PC-3 (cell line): ENCODE measurements at regions not wholly inside any gene's neighbourhood (a gene's known extent, or its start where the extent isn't known, plus 50 kb on each side); places are given as distances from the start of the nearest gene placed in this dataset.

Experiments
- ATAC-seq: fragments of 200-7000 bp; cut with Tn5 transposase; 2 replicates; pipeline ENCODE4 v1.9.1; 2020; ENCODE audit warnings: mild to moderate bottlenecking, moderate library complexity
- BruUV-seq: library from RNA; stranded (reverse); fragments of 400-500 nt; replicated peaks from 2 replicates; lab custom pipeline; 2021; lab: Mats Ljungman, UMichigan
- CTCF ChIA-PET: fragments of 300-600 bp; sonication (Branson Sonifier 250); formaldehyde crosslinking; loops from one replicate; lab custom pipeline; 2022; ENCODE audit warnings: antibody characterized with exemption; lab: Charles Lee
- POLR2A ChIA-PET: fragments of 300-600 bp; sonication (Branson Sonifier 250); formaldehyde crosslinking; loops from one replicate; lab custom pipeline; 2022; ENCODE audit warnings: antibody characterized with exemption; ENCODE audit not compliant: unreplicated experiment; lab: Charles Lee
- DNase-seq: peaks from one replicate; pipeline ENCODE4 v3.0.0-alpha.2; 2015
- H2AFZ ChIP-seq: fragments of 300-600 bp; sonication (generic); 2 replicates; pipeline ENCODE4 v1.6.0; 2016; ENCODE audit warnings: antibody characterized with exemption, low read length
- H3F3A ChIP-seq: fragments of 300-600 bp; sonication (generic); one replicate; pipeline ENCODE4 v1.6.0; 2017; ENCODE audit warnings: antibody characterized with exemption, low read length, control low read depth, mild to moderate bottlenecking; ENCODE audit not compliant: unreplicated experiment
- H3K27ac ChIP-seq: fragments of 300-600 bp; sonication (generic); 2 replicates; pipeline ENCODE4 v1.5.1; 2016; ENCODE audit warnings: mild to moderate bottlenecking, low read length
- H3K27me3 ChIP-seq: fragments of 300-600 bp; sonication (generic); 2 replicates; pipeline ENCODE4 v1.6.1; 2016; ENCODE audit warnings: low read length, mixed read lengths
- H3K36me3 ChIP-seq: fragments of 300-600 bp; sonication (generic); 2 replicates; pipeline ENCODE4 v1.6.1; 2016; ENCODE audit warnings: low read depth, mixed run types, low read length, mixed read lengths
- H3K4me1 ChIP-seq: fragments of 300-600 bp; sonication (generic); 2 replicates; pipeline ENCODE4 v1.5.1; 2016; ENCODE audit warnings: low read length; ENCODE audit not compliant: insufficient read depth
- H3K4me2 ChIP-seq: fragments of 300-600 bp; sonication (generic); 2 replicates; pipeline ENCODE4 v1.6.0; 2016; ENCODE audit warnings: low read length
- H3K4me3 ChIP-seq: fragments of 300-600 bp; sonication (generic); 2 replicates; pipeline ENCODE4 v1.5.1; 2016; ENCODE audit warnings: mild to moderate bottlenecking, low read length, mixed read lengths
- H3K79me2 ChIP-seq: fragments of 300-600 bp; sonication (generic); 2 replicates; pipeline ENCODE4 v1.6.1; 2017; ENCODE audit warnings: low read length, mixed read lengths
- H3K9ac ChIP-seq: fragments of 300-600 bp; sonication (generic); 2 replicates; pipeline ENCODE4 v1.6.0; 2016; ENCODE audit warnings: mild to moderate bottlenecking, low read length
- H3K9me2 ChIP-seq: fragments of 300-600 bp; sonication (generic); replicated peaks from 2 replicates; pipeline ENCODE4 v1.6.1; 2016; ENCODE audit warnings: mixed run types, low read length, mixed read lengths
- H3K9me3 ChIP-seq: fragments of 300-600 bp; sonication (generic); 2 replicates; pipeline ENCODE4 v1.6.1; 2016; ENCODE audit warnings: low read length, mixed read lengths
- H4K20me1 ChIP-seq: fragments of 300-600 bp; sonication (generic); 2 replicates; pipeline ENCODE4 v1.6.1; 2016; ENCODE audit warnings: low read length, mixed read lengths
- CTCF ChIP-seq: fragments of 300-600 bp; sonication (generic); conservative IDR thresholded peaks from 2 replicates; pipeline ENCODE4 v1.5.1; 2017; ENCODE audit warnings: antibody characterized with exemption, low read depth, mild to moderate bottlenecking, low read length
- EZH2 ChIP-seq: fragments of 300-600 bp; sonication (generic); IDR thresholded peaks from one replicate; pipeline ENCODE4 v1.6.1; 2017; ENCODE audit warnings: antibody characterized with exemption, mild to moderate bottlenecking, low read length; ENCODE audit not compliant: unreplicated experiment
- EZH2phosphoT487 ChIP-seq: fragments of 300-600 bp; sonication (generic); IDR thresholded peaks from 2 replicates; pipeline ENCODE4 v1.6.1; 2018; ENCODE audit warnings: mild to moderate bottlenecking, antibody characterized with exemption, low read length, borderline replicate concordance
- intact Hi-C: fragments of 100-400 bp; cut with micrococcal nuclease; formaldehyde crosslinking; loops from 2 replicates; pipeline ENCODE4 v1.9.0; 2023

GRCh38 chr2:12300927-12301326, 415.8 kb upstream of the TRIB2 start:
- CTCF ChIA-PET = no interaction called here

GRCh38 chr2:12302140-12302539, 414.6 kb upstream of the TRIB2 start:
- Histone ChIP-seq H3K9me2 (no peaks in the 10 kb centered on the region), H3K36me3 (no peaks in the 10 kb centered on the region), H3K9me3 (no peaks in the 10 kb centered on the region), H4K20me1 (no peaks in the 10 kb centered on the region), H2AFZ (no peak overlapping the region), H3K4me1 (peaks cover 41% of the 10 kb centered on the region), H3F3A (no peaks in the 10 kb centered on the region), H3K79me2 (no peaks in the 10 kb centered on the region), H3K9ac (no peak overlapping the region), H3K4me3 (no peak overlapping the region), H3K4me2 (no peak overlapping the region), H3K27ac (no peak overlapping the region), H3K27me3 (no peaks in the 10 kb centered on the region)
- TF ChIP-seq EZH2phosphoT487 (no peak), CTCF (no peak), EZH2 (no peak)
- ChIA-PET CTCF (no interaction called here), POLR2A (no interaction called here)
- intact Hi-C loops = loop anchor here (2.0 to 5.0 kb wide), 2 partner anchors 15 to 470 kb away; no protein-coding TSS in a partner anchor
- no peak for ATAC-seq
- no peak for DNase-seq
- BruUV-seq = no TSS peak

More at GRCh38 chr2:12300927-12301326, 415.8 kb upstream of the TRIB2 start:
- intact Hi-C loops = loop anchor here (5.0 kb wide), 1 partner anchor 469 kb away; no protein-coding TSS in a partner anchor
- H3K4me3 ChIP-seq = no peak overlapping the region
- H3K79me2 ChIP-seq = no peaks in the 10 kb centered on the region
- H2AFZ ChIP-seq = no peak overlapping the region
- no peak overlapping the region for H3K27ac ChIP-seq
- H3K9me3 ChIP-seq = no peaks in the 10 kb centered on the region
- H3K4me1 ChIP-seq = peaks cover 41% of the 10 kb centered on the region
- H3K9ac ChIP-seq = no peak overlapping the region
- H3K4me2 ChIP-seq = no peak overlapping the region
- BruUV-seq = no TSS peak
- no peaks in the 10 kb centered on the region for H3K36me3 ChIP-seq
- H3K27me3 ChIP-seq = no peaks in the 10 kb centered on the region
- no peak for TF ChIP-seq EZH2phosphoT487
- TF ChIP-seq CTCF = no peak
- TF ChIP-seq EZH2 = no peak
- POLR2A ChIA-PET = interaction anchor here (0.7 kb wide), 1 partner anchor 11 kb away, joined by 3 read pairs; no protein-coding TSS in a partner anchor
- no peaks in the 10 kb centered on the region for H3F3A ChIP-seq
- H4K20me1 ChIP-seq = no peaks in the 10 kb centered on the region
- no peaks in the 10 kb centered on the region for H3K9me2 ChIP-seq
- ATAC-seq (no peak), DNase-seq (peak; percentile 50)

GRCh38 chr2:12302691-12303090, 414.0 kb upstream of the TRIB2 start:
- no peaks in the 10 kb centered on the region for H3F3A ChIP-seq
- no peaks in the 10 kb centered on the region for H4K20me1 ChIP-seq
- no peak overlapping the region for H2AFZ ChIP-seq
- ATAC-seq = no peak
- H3K79me2 ChIP-seq = no peaks in the 10 kb centered on the region
- H3K9ac ChIP-seq = no peak overlapping the region
- ChIA-PET POLR2A (no interaction called here), CTCF (no interaction called here)
- peaks cover 41% of the 10 kb centered on the region for H3K4me1 ChIP-seq
- DNase-seq = no peak
- BruUV-seq = no TSS peak
- H3K9me3 ChIP-seq = no peaks in the 10 kb centered on the region
- H3K9me2 ChIP-seq = no peaks in the 10 kb centered on the region
- H3K27me3 ChIP-seq = no peaks in the 10 kb centered on the region
- H3K27ac ChIP-seq = peak overlapping the region; percentile 78
- no peaks in the 10 kb centered on the region for H3K36me3 ChIP-seq
- no peak overlapping the region for H3K4me3 ChIP-seq
- intact Hi-C loops = loop anchor here (1.0 to 5.0 kb wide), 3 partner anchors 16 to 470 kb away; no protein-coding TSS in a partner anchor
- no peak for TF ChIP-seq EZH2
- TF ChIP-seq CTCF = no peak
- TF ChIP-seq EZH2phosphoT487 = no peak
- H3K4me2 ChIP-seq = peak overlapping the region; percentile 51
